RCC 7860 (cell line): ENCODE measurements at regions not wholly inside any gene's neighbourhood (a gene's known extent, or its start where the extent isn't known, plus 50 kb on each side); places are given as distances from the start of the nearest gene placed in this dataset.

Source experiments
- DNase-seq: peaks from one replicate; pipeline ENCODE4 v3.0.0-alpha.2; 2015; ENCODE audit warnings: low spot score
- FAIRE-seq: peaks from 2 replicates; lab custom pipeline; 2012; peaks lifted over from hg19 to GRCh38; lab: Jason Lieb, UNC

GRCh38 chr3:117721866-117722265, 1012.3 kb downstream of the TUSC7 start:
- no peak for FAIRE-seq

GRCh38 chr3:117722856-117723255, 1013.3 kb downstream of the TUSC7 start:
- no peak for FAIRE-seq
- DNase-seq = no peak

More at GRCh38 chr3:117721866-117722265, 1012.3 kb downstream of the TUSC7 start:
- no peak for DNase-seq

GRCh38 chr3:117723825-117724224, 1014.2 kb downstream of the TUSC7 start:
- FAIRE-seq = no peak
- DNase-seq = no peak

- FAIRE-seq = no peak
- DNase-seq = no peak
Observed at GRCh38 chr3:117725314-117725713, 1015.7 kb downstream of the TUSC7 start.

- DNase-seq = no peak
- FAIRE-seq = no peak
Observed at GRCh38 chr3:117726776-117727175, 1017.2 kb downstream of the TUSC7 start.

GRCh38 chr3:117728226-117728625, 1018.6 kb downstream of the TUSC7 start:
- no peak for DNase-seq
- no peak for FAIRE-seq

- DNase-seq (peak; percentile 20), FAIRE-seq (no peak)
Observed at GRCh38 chr3:117734496-117734895, 1024.9 kb downstream of the TUSC7 start.

- FAIRE-seq = no peak
- no peak for DNase-seq
Observed at GRCh38 chr3:117735481-117736101, 1026.0 kb downstream of the TUSC7 start.

- no peak for FAIRE-seq
- no peak for DNase-seq
Observed at GRCh38 chr3:117736846-117737245, 1027.3 kb downstream of the TUSC7 start.

- FAIRE-seq = no peak
- DNase-seq = no peak
Observed at GRCh38 chr3:117743993-117744392, 1034.4 kb downstream of the TUSC7 start.

GRCh38 chr3:117744935-117745334, 1035.4 kb downstream of the TUSC7 start:
- FAIRE-seq (no peak), DNase-seq (no peak)

- DNase-seq (no peak), FAIRE-seq (no peak)
Observed at GRCh38 chr3:117745516-117745915, 1035.9 kb downstream of the TUSC7 start.

GRCh38 chr3:117746066-117746465, 1036.5 kb downstream of the TUSC7 start:
- DNase-seq (no peak), FAIRE-seq (no peak)

GRCh38 chr3:117748131-117748530, 1038.6 kb downstream of the TUSC7 start:
- no peak for FAIRE-seq

GRCh38 chr3:117750674-117751269, 1041.2 kb downstream of the TUSC7 start:
- DNase-seq = no peak
- FAIRE-seq = no peak

More at GRCh38 chr3:117748131-117748530, 1038.6 kb downstream of the TUSC7 start:
- DNase-seq = no peak

- FAIRE-seq = no peak
- DNase-seq = no peak
Observed at GRCh38 chr3:117751651-117752050, 1042.1 kb downstream of the TUSC7 start.

- FAIRE-seq (no peak), DNase-seq (no peak)
Observed at GRCh38 chr3:117752984-117753717, 1043.6 kb downstream of the TUSC7 start.

- DNase-seq (no peak), FAIRE-seq (no peak)
Observed at GRCh38 chr3:117754058-117754457, 1044.5 kb downstream of the TUSC7 start.

GRCh38 chr3:117754841-117755240, 1045.3 kb downstream of the TUSC7 start:
- DNase-seq (no peak), FAIRE-seq (no peak)

GRCh38 chr3:117756563-117756962, 1047.0 kb downstream of the TUSC7 start:
- no peak for FAIRE-seq
- no peak for DNase-seq

- FAIRE-seq (no peak), DNase-seq (no peak)
Observed at GRCh38 chr3:117761703-117762620, 1052.4 kb downstream of the TUSC7 start.
